HG03521 (cell line): ENCODE measurements at regions not wholly inside any gene's neighbourhood (a gene's known extent, or its start where the extent isn't known, plus 50 kb on each side); places are given as distances from the start of the nearest gene placed in this dataset.

Experiments used
- ATAC-seq: cut with Tn5 transposase; IDR thresholded peaks from one replicate; pipeline ENCODE4 v1.9.1; 2021; ENCODE audit warnings: mild to moderate bottlenecking, moderate library complexity; ENCODE audit not compliant: unreplicated experiment

DNA sequence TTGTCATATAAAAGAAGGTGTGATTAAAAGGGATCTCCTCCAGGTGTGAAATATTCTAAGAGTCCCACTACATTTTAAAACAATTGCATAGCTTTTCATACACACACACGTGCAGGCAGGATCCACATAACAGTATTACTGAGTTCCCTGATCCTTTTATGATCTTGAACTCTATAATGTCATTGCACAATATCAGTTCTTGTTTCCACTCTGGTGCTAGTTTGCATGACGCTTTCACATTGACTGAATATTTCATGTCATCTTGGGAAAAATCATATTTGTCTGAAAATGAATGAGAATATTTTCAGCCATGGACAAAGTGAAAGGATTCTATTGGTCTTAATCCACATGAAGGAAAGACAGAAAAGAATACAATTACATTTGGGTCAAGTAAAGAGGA, 703.8 kb downstream of the CDH8 start:
- no peak for ATAC-seq

DNA sequence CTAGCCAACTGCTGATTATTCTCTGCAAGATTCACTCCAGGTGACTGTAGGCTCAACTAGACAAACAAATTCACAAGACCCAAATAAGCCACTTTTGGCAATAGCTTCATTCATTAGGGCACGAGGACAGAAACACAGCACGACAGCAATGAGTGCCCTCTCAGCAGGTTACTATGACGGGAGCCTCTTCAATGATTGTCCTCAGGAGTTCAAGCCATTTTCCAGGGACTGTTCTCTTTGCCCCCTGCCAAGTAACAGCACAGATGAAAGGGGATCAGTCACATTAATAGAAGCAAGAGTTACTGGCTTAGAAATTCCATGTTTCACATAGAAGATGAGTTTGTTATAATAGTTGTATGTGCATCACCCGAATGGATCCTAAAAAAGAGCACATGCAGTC, 712.2 kb downstream of the CDH8 start:
- no peak for ATAC-seq

DNA sequence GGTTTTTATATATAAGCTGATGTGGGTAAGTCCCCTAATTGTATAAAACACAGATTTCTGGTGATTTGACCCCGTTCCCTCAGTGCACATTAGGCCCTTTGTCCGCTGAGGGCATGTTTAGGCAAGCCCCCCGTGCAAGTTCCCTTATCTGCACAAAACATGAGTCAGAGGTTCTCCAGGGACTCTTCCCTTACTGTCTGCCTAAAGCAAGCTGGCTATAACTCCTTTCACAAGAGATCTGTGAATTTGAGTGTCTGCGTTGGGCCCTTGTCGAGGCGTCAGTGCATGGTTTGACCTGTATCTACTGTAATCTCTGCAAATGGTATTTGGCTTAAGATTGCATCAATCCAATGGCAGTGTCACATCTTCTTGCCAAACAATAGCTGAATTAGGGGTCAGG, 712.8 kb downstream of the CDH8 start:
- no peak for ATAC-seq

DNA sequence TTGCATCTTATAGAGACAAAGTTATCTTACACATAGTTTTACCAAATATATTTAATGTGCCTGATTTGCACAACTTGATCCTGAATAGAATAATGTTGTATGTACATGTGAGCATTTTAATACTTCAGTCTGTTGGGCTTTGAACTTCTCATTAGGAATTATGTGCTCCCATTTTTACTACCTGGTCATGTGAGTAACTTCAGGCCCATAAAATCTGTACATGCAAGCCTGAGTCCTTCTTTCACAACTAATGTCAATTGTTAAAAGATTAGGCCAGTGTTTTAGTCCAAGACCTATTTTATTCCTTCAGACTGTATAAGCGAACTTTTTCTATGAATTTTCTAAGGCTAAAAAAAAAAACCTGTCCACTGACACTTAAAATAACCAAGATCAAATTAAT, 715.4 kb downstream of the CDH8 start:
- ATAC-seq: no peak

DNA sequence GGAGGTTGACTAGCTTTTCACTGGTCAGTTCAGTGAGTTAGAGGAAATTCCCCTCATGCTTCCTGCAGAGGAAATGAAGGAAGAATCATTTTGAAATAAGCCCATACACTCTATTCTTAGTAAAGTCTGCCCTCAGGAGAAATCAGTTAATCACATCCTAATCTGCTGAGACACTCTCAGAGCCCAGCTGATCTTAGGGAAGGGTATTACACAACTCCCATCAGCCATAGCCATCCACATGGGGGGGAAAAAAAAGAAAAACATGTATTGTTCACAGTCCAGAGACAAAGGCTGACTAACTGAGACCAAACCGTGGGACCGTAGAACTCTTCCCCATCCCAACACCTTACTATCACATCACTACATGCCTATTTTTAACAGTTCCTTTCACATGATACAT, 722.3 kb downstream of the CDH8 start:
- ATAC-seq: no peak

DNA sequence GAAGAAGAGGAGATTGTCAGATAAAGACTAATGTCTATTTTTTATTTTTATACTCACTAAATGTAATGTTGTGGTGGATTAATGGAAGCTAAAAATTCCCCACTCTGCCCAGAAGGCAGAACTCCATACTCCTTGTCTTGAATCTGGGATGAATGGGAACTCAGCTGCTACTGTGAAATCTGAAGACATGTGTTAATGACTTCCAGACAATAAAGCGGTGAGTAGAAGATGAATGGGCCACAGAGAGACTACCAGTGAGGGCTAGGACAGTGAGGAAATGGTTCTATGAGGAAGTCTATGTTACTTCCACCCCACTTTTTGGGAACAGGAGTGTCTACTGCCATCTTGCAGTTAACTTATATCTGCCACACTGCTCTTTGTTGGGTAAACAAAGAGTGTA, 726.9 kb downstream of the CDH8 start:
- ATAC-seq: no peak

DNA sequence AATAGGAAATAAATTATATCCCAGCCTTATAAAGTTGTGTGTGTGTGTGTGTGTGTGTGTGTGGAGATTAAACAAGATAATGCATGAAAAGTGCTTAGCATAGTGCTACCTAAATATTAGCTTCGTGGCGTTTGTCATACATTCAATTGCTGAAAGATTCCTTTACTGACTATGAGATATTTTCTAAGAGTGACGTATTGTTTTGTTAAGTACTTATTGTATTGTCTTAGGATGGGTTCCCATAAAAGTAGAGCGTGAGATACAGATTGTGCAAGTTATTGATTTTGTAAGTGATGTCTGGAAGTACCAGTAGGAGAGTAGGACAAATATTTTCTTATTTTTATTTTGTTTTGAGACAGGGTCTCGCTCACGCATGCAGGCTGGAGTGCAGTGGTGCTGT, 730.0 kb downstream of the CDH8 start:
- ATAC-seq: no peak

DNA sequence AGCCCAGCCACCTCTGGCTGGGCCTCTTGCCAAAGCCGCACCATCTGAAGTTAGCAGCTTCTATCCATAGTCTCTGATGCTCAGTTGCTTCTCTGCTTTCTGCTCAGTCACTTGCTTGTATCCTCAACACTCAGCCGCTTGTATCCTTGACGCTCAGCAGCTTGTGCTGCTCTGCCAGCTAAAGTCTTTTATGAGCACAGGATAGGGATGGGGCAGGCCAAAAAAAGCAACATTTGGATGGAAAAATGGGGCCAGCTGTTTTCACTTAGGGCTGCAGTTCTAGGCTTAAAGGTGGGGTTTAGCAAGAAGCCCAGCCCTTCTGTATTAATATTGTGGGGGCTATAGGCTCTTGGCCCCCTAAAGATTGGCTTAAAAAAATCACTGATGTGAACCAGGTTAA, 739.4 kb downstream of the CDH8 start:
- no peak for ATAC-seq

DNA sequence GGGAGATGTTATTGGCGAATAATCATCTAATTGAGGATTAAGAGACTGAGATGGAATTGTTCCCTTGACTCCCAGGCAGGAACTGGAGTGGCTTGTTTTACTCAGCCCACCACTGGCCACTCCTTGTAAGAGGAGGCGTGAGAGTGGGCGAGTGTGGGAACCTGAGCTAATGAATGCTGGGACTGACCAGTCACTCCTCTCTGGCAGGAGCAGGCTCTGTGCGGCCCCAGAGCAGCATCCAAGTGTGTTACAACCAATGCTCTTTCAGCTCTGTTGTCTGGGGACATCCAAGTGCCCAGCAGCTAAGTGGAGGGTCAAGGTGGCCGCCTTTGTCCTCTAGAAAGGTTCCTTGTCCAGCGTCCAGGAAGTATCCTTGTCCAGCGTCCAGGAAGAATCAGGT, 739.9 kb downstream of the CDH8 start:
- ATAC-seq: no peak

DNA sequence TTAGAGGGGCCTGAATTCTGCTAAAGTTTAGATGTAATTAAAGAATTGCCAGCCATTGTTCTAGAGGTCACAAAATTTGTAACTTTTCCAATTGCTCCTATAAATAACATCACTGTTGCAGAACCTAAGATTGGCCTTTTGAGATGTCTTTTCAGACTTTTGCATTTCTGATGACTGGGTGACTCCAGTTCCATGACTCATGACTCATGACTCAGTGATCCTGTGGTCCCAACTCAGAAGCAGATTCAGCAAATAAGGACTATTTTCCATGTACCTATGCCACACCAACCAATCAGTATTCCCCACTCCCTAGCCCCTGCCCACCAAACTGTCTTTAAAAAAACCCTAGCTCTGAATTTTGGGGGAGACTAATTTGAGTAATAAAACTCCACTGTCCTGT, 740.9 kb downstream of the CDH8 start:
- no peak for ATAC-seq

DNA sequence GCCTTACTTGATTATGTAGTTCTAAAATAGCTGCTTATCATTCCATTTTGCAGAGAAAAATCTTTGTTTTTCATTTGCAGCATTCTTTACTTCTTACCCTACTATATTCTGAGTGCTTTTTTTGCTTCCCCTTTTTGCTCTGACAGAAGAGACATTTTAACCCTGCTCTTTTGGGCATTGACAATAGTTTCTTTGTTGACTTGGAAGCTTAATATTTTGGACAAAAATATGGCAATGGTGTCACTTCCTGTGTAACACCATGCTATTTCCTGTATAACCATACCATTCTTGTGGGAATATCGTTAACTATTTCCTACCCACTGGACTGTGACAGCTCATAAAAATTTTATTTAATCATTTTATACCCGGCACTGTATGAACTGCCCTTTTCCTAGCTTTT, 747.1 kb downstream of the CDH8 start:
- ATAC-seq: no peak

DNA sequence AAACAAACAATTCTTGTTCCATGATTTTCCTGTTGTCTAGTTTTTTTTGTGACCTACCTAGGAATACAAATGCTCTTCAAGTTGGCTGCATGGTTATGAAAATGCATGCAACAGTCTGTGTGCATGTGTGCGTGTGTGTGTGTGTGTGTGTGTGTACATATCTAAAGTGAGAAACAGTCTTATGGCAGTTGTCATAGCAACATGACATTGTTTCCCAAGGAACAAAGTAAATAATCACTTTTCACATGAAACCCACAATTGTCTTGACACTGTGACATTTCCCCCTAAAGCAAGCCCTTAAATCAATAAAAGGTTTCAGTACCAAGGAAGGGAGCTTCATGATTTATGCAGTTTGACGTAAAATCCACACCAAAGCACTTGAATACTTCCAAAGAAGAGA, 758.4 kb downstream of the CDH8 start:
- ATAC-seq: no peak

DNA sequence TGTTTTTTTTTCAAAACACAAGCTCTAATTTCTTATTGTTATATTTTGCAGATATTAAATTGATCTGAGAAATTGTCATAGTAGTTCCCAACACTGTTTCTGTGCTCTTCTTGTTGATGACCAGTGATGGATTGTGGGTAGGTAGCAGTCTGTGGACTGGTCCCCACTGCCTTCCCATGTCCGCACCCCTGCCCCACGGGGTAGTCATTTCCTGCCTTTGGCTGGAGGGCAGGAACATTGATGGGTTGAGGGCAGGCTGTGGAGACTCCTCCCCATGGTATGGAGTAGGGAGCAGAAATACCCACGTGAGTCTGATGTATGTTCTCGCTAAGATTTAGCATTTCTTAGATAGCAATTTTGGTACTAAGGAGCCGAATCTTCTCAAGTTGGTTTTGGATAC, 762.0 kb downstream of the CDH8 start:
- no peak for ATAC-seq

DNA sequence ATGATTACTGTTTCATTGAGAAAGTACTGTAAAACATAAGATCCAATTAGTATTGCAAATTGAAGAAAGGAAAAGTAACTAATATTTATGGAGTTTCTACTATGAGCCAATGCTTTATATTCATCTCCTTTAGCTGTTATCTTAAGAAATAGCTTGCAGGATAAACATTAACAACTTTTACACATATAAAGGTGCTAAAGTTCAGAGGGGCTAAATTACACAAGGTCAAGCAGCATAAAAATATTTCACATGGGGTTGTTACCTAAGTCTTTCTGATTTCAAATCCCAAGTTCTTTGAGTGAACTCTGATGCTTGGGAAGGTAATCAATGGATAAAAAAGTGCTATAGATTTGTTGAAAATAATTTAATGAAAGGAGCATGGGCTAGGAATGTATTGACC, 765.5 kb downstream of the CDH8 start:
- ATAC-seq: no peak

DNA sequence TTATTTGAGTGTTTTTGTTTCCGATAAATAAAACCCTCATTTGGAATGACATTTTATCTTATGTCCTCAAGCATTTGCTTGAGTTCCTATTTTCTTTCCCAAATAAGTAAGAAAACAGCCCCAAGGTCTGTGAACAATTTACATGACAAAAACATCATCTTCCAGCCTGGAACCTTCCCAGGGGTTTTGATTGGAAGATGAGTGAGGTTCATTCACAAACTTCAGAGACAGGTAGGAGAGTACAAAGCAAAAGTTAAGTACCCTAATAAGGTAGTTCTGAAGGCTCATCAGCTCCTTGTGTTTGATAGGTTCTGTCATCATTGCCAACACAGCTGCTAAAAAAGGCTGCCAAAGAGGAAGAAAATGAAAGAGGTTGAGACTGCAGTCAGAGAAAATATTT, 772.8 kb downstream of the CDH8 start:
- no peak for ATAC-seq

DNA sequence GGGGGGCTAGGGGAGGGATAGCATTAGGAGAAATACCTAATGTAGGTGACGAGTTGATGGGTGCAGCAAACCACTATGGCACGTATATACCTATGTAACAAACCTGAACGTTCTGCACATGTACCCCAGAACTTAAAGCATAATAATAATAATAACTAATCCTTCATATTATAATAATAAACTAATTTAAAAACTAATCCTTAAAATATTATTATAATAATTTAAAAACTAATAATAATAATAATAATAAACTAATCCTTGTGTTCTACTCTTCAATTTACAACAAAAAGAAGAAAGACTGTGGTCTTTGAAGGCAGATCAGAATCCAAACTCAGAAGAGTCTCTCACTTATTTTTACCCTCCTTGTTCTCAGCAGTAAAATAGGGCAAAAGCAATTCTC, 774.9 kb downstream of the CDH8 start:
- no peak for ATAC-seq

DNA sequence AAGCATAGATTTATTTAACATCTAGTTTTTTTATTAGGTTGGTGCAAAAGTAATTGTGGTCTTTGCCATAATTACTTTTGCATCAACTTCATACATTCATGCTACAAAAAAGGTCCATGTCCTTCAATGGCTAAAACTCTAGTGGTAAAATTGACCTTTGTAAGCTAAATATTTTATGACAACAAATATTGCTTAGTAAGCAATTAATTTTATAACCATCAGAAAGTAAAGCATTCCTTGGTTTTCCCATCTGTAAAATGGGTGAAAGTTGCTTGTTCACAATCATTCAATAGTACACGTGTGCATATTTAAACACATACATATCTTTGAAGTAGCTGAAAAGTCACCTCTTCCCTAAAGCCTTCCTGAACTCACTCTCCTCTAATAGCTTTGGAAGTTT, 789.6 kb downstream of the CDH8 start:
- no peak for ATAC-seq

DNA sequence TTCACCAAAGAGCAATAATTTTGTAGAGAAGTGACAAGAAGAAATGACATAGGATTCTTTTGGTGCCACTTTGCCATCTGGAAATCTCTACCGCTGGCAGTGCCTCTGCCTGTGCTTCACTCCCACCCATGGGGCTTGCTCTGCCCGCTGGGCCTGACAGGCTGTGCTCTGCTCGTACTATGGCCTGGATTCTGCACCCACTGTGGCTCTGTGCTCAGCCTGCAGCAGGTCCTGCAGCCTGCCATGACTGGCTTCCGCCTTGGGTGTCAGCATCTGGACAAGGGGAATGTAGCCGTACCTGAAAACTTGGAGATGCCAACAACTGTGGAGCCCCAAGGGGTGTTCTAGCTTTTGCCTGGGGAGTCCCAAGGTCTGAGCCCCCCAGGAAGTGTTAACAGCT, 792.3 kb downstream of the CDH8 start:
- ATAC-seq: no peak

DNA sequence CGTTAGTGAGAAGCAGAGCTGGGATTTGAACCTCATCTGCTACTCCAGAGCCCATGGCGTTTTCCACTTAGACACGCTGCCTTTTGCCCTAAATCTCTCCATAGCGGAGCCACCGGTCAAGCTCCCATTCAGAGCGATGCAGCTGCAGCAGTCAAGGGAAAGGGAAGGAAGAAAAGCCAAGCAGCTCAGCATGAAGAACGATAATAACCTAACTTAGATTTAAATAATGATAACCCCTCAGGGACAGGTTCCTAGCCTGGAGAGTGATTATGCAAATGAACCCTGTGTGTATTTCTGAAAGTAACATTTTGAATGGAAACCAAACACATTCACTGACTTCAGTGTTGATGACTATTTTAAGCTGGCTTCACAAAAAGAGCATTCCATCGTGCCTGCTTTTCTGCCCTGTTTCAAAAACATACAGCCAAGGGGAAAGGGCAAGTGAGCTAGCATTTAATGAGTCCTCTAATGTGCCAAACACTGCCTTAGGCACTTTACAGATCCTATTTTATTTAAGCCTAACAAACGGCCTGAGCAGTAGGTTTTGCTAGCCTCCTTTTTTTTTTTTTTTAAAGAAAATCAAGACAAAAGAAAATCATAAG, 798.3 kb downstream of the CDH8 start:
- no peak for ATAC-seq

DNA sequence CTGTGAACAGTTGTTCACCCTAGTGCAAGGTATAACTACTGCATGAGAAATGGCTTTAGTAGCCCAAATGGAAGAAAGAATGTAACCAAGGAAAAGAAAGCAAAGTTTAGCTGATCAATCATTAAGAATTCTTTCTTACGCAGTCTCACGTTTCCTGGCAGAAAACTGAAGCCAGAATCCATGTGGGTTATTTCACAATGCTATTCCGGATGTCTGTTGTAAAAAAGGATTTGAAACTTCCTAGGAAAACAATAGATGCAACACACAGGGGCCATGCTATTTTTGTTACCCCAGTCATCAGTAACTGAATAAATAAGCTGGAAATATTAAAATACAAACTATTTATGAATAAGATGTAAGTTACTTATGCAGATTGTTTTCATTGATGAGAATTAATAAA, 802.5 kb downstream of the CDH8 start:
- no peak for ATAC-seq

DNA sequence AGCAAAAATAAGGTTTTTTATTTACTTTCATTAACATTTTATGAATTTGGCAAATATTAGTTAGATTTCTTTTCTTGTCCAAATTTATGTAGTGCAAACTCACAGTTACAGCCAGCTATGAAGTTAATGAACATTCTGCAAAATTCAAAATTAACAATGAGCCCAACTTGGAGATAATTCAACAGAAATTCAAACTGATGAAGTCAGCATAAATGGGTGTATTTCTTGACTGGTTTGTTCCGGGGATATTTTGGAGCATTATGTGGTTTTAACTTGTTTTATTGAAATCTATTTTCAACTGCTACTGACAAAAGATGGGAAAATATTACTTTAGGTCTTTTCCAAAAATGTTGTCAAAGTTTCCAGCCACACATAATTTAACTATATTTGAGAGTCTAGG, 807.9 kb downstream of the CDH8 start:
- ATAC-seq: no peak

DNA sequence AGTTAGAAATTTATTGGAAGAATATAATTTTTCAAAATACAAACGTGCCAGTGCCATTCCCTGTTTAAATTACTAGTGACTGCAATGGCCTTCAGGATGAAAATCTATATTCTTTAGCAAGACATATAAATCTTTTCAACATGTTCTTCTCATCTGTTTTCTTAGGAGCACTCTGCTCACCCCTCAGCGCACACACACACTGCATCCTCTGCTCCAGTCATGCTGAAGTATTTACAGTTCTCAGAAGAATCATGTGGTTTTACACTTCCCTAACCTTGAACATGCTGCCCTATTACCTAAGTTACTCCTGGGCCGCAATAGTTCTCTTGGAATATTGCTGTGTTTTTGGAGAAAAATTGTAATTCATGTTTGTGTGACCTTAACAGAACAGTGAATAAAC, 820.6 kb downstream of the CDH8 start:
- no peak for ATAC-seq

DNA sequence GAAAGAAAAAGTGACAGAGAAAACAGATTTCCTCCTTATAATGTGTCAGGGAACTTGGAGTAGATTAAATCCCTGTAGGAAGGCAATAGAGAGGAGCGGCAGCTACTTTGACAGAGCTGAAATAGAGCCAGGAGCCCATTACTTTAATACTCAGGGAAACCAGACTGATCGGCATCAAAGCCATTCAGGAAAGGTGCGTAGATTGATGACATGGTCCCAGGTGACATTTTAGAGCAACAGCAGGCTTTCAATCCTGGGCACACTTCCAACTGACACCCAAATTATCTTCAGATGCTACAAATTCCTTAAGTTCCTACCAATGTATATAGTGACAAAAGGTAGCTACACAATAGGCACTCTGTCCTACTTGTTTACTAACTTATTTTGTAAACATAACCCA, 821.5 kb downstream of the CDH8 start:
- ATAC-seq: no peak

DNA sequence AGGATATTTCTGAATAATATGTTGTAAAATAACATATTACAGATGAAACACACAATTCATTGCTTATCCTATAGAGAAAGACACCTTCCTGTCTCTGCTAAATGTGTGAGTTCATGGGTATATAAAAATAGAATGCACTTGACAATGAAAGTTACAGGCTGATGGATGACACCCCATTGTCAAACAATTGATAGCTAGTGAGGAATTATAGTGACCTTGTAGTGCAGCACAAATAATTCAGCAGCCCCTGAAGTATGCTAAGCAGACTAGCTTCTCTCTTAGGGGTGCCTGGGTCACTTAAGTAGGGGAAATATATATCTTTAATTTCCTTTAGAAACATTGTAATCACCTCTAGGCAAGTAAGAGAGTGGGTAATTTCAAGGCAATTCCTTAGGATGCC, 826.2 kb downstream of the CDH8 start:
- no peak for ATAC-seq
